Psoas muscle (tissue), 7 donors: ENCODE measurements at regions not wholly inside any gene's neighbourhood (a gene's known extent, or its start where the extent isn't known, plus 50 kb on each side); places are given as distances from the start of the nearest gene placed in this dataset.

ENCODE experiments used
- ATAC-seq, 4 donors: fragments of 200-7000 bp; cut with Tn5 transposase; one replicate each; pipeline ENCODE4 v1.9.1; 2020; ENCODE audit warnings: moderate library complexity in 3 of 4, mild to moderate bottlenecking in 2 of 4
- DNase-seq, 2 donors: peaks; one replicate each; pipeline ENCODE4 v3.0.0-alpha.2; 2020
- H3K27ac ChIP-seq: fragments of 200-600 bp; one replicate; pipeline ENCODE4 v1.8.0; 2022
- H3K27me3 ChIP-seq, 3 donors: fragments of 200-600 bp in 1 of 3; one replicate each; pipeline versions ENCODE4 v1.6.1 to v1.8.0; 2013 to 2022; ENCODE audit warnings: low read length in 2 of 3, mild to moderate bottlenecking in 2 of 3, moderate library complexity in 1 of 3; ENCODE audit not compliant: insufficient read depth in 3 of 3
- H3K36me3 ChIP-seq, 2 donors: fragments of 200-600 bp in 1 of 2; one replicate each; pipeline versions ENCODE4 v1.6.1 to v1.8.0; 2013 to 2022; ENCODE audit warnings: low read depth in 1 of 2, mild to moderate bottlenecking in 1 of 2, moderate library complexity in 1 of 2; ENCODE audit not compliant: insufficient read depth in 1 of 2
- H3K4me1 ChIP-seq: fragments of 200-600 bp; one replicate; pipeline ENCODE4 v1.8.0; 2022
- H3K4me3 ChIP-seq: fragments of 200-600 bp; one replicate; pipeline ENCODE4 v1.8.0; 2022; ENCODE audit warnings: mild to moderate bottlenecking
- H3K9me3 ChIP-seq: fragments of 200-600 bp; one replicate; pipeline ENCODE4 v1.8.0; 2022
- WGBS, 3 donors: extraction: QIAGEN DNeasy Blood & Tissue Kit; methylation state at CpG; one replicate each; pipeline versions ENCODE4 v1.1.6 to v1.1.7; 2013; 5-methylcytosine and 5-hydroxymethylcytosine counted together
- intact Hi-C, 2 donors: fragments of 100-400 bp; cut with DNase I; formaldehyde crosslinking; loops; one replicate each; pipeline versions ENCODE4 v1.11.0 to v1.14.2; 2022
- TF ChIP-seq, protein P1 (sequence below): fragments of 200-600 bp; IDR thresholded peaks from one replicate; pipeline ENCODE4 v1.8.0; 2022; ENCODE audit warnings: antibody characterized with exemption
- donor health status: healthy with polysubstance abuse.
- donor health status: DM: no; HTN: no; CAD: no; lungs with moderate emphysema.
- donor health status: Bipolar disorder and iron deficiency.
- donor health status: healthy.
- donor health status: DM: yes; HTN: yes; CAD: no.
- donor health status: DM: no; HTN: no; CAD: no.
- donor health status: DM: yes; HTN: yes; CAD: no.

GRCh38 chr16:66197668-66198278 is 168.7 kb upstream of the CDH5 start:
- 91 to 97% (median 92%) methylated on average over 4 of the region's 4 CpGs for WGBS, 3 donors

DNA sequence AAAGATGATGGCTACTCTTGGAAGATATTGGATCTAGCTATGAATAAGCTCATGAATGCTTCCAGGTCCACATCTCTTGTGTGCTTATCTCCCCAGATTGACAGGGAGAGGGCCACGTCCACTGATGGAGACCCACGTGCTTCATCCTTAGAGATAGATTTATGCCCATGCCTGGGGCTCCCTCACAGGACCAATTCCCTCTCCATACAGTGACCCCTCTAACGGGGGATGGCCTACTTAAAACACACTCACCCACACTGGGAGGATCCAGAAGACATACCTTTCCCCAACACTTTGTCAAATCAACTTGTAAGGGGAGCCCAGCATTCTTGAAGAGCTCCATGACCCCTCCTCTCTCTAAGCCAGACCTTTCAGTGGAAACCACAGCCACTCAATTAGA is 169.7 kb upstream of the CDH5 start:
- H3K36me3 ChIP-seq = no peaks in the 10 kb centered on the region
- ATAC-seq (no peak), DNase-seq (no peak)
- intact Hi-C loops = no loop called here
- no peaks in the 10 kb centered on the region for H3K4me1 ChIP-seq
- no peaks in the 10 kb centered on the region for H3K27me3 ChIP-seq
- no peak overlapping the region for H3K4me3 ChIP-seq
- H3K9me3 ChIP-seq = no peaks in the 10 kb centered on the region
- TF ChIP-seq, protein P1, sequence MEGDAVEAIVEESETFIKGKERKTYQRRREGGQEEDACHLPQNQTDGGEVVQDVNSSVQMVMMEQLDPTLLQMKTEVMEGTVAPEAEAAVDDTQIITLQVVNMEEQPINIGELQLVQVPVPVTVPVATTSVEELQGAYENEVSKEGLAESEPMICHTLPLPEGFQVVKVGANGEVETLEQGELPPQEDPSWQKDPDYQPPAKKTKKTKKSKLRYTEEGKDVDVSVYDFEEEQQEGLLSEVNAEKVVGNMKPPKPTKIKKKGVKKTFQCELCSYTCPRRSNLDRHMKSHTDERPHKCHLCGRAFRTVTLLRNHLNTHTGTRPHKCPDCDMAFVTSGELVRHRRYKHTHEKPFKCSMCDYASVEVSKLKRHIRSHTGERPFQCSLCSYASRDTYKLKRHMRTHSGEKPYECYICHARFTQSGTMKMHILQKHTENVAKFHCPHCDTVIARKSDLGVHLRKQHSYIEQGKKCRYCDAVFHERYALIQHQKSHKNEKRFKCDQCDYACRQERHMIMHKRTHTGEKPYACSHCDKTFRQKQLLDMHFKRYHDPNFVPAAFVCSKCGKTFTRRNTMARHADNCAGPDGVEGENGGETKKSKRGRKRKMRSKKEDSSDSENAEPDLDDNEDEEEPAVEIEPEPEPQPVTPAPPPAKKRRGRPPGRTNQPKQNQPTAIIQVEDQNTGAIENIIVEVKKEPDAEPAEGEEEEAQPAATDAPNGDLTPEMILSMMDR = no peak
- 77 to 87% (median 81%) methylated on average over 3 of the region's 3 CpGs for WGBS, 3 donors
- no peak overlapping the region for H3K27ac ChIP-seq

More at GRCh38 chr16:66197668-66198278, 168.7 kb upstream of the CDH5 start:
- Histone ChIP-seq H3K4me3 (no peak overlapping the region), H3K27ac (no peak overlapping the region), H3K4me1 (no peaks in the 10 kb centered on the region), H3K36me3 (no peaks in the 10 kb centered on the region), H3K9me3 (no peaks in the 10 kb centered on the region), H3K27me3 (no peaks in the 10 kb centered on the region)
- TF ChIP-seq, protein P1 = no peak
- DNase-seq (no peak), ATAC-seq (no peak)
- intact Hi-C loops = no loop called here

- Histone ChIP-seq H3K4me3 (no peak overlapping the region), H3K4me1 (no peaks in the 10 kb centered on the region), H3K27ac (no peak overlapping the region), H3K27me3 (no peaks in the 10 kb centered on the region), H3K9me3 (no peaks in the 10 kb centered on the region), H3K36me3 (no peaks in the 10 kb centered on the region)
- ATAC-seq (no peak), DNase-seq (no peak)
- TF ChIP-seq, protein P1 = no peak
- intact Hi-C loops = no loop called here
Observed at GRCh38 chr16:66194866-66195265, 171.6 kb upstream of the CDH5 start.

DNA sequence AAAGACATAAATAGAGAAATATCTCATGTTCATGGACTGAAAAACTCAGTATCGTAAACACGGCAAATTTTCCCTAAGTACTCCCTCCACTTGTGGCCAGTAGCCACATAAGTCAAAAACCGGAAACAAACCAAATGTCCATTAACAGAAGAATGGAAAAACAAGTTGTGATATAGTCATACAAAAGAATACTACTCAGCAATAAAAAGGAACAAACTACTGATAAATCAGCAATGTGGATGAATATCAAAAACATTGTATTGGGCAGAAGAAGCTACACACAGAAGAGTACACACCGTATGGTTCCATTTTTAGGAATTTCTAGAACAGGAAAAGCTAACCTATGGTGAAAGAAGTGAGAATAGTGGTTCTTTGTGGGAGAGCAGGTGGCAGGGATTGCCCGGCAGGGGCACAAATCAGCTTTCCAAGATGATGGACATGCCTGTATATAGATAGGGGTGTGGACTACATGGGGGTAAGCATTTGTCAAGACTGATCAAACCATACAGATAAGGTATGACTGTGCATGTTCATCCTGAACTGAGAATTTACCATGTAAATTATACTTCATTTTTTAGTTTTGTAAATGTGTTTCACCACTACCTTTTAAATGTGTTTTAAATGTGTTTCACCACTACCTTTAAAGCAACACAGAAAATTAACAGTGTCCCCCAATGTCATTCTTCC is 172.8 kb upstream of the CDH5 start:
- no peak overlapping the region for H3K27ac ChIP-seq
- H3K9me3 ChIP-seq = no peaks in the 10 kb centered on the region
- TF ChIP-seq, protein P1 = no peak
- H3K36me3 ChIP-seq = no peaks in the 10 kb centered on the region
- 75 to 84% (median 81%) methylated on average over 5 of the region's 5 CpGs for WGBS, 3 donors
- no peaks in the 10 kb centered on the region for H3K27me3 ChIP-seq
- intact Hi-C loops = no loop called here
- DNase-seq (no peak), ATAC-seq (no peak)
- H3K4me3 ChIP-seq = no peak overlapping the region
- H3K4me1 ChIP-seq = no peaks in the 10 kb centered on the region

GRCh38 chr16:66190411-66190810 is 176.1 kb upstream of the CDH5 start:
- Histone ChIP-seq H3K36me3 (no peaks in the 10 kb centered on the region), H3K9me3 (no peaks in the 10 kb centered on the region), H3K27me3 (no peaks in the 10 kb centered on the region), H3K4me3 (no peak overlapping the region), H3K4me1 (no peaks in the 10 kb centered on the region), H3K27ac (no peak overlapping the region)
- TF ChIP-seq, protein P1 = no peak
- DNase-seq (no peak), ATAC-seq (no peak)
- intact Hi-C loops = no loop called here
- WGBS, 3 donors = 93 to 98% (median 93%) methylated on average over 1 of the region's 1 CpG
